ENCODE measurements at regions not wholly inside any gene's neighbourhood (a gene's known extent, or its start where the extent isn't known, plus 50 kb on each side); places are given as distances from the start of the nearest gene placed in this dataset.
"Not testable (repeated sequence)": the region's sequence is repeated elsewhere in the genome, so short reads cannot be mapped to it uniquely, and the experiment has no call there.

GRCh38 chr2:134004467-134004866 is 249.4 kb upstream of the MGAT5 start:
- DNase-seq (ENCODE audit: low read depth in 3 of 3, low spot score in 2 of 3), result no peak

GRCh38 chr2:134008837-134009236 is 245.0 kb upstream of the MGAT5 start:
- DNase-seq (ENCODE audit: low read depth in 3 of 3, low spot score in 2 of 3), result no peak

- no peak for DNase-seq (ENCODE audit: low read depth in 3 of 3, low spot score in 2 of 3)
These were observed 244.4 kb upstream of the MGAT5 start for GRCh38 chr2:134009440-134009839.

GRCh38 chr2:134009906-134010305 is 244.0 kb upstream of the MGAT5 start:
- not testable (repeated sequence) for DNase-seq (ENCODE audit: low read depth in 3 of 3, low spot score in 2 of 3)

GRCh38 chr2:134011936-134012586 is 241.8 kb upstream of the MGAT5 start:
- DNase-seq (ENCODE audit: low read depth in 3 of 3, low spot score in 2 of 3), result no peak

GRCh38 chr2:134014196-134014960 is 239.5 kb upstream of the MGAT5 start:
- no peak for DNase-seq (ENCODE audit: low read depth in 3 of 3, low spot score in 2 of 3)

GRCh38 chr2:134019871-134020270 is 234.0 kb upstream of the MGAT5 start:
- no peak for DNase-seq (ENCODE audit: low read depth in 3 of 3, low spot score in 2 of 3)

GRCh38 chr2:134020608-134021007 is 233.3 kb upstream of the MGAT5 start:
- no peak for DNase-seq (ENCODE audit: low read depth in 3 of 3, low spot score in 2 of 3)

GRCh38 chr2:134021830-134022524 is 231.9 kb upstream of the MGAT5 start:
- no peak for DNase-seq (ENCODE audit: low read depth in 3 of 3, low spot score in 2 of 3)

- no peak for DNase-seq (ENCODE audit: low read depth in 3 of 3, low spot score in 2 of 3)
These were observed 230.0 kb upstream of the MGAT5 start for GRCh38 chr2:134023854-134024253.

- no peak for DNase-seq (ENCODE audit: low read depth in 3 of 3, low spot score in 2 of 3)
These were observed 225.9 kb upstream of the MGAT5 start for GRCh38 chr2:134027980-134028379.

- no peak for DNase-seq (ENCODE audit: low read depth in 3 of 3, low spot score in 2 of 3)
These were observed 224.5 kb upstream of the MGAT5 start for GRCh38 chr2:134029418-134029817.

- no peak for DNase-seq (ENCODE audit: low read depth in 3 of 3, low spot score in 2 of 3)
These were observed 222.3 kb upstream of the MGAT5 start for GRCh38 chr2:134031539-134031938.

GRCh38 chr2:134035605-134036370 is 218.1 kb upstream of the MGAT5 start:
- DNase-seq (ENCODE audit: low read depth in 3 of 3, low spot score in 2 of 3), result no peak

GRCh38 chr2:134039912-134040581 is 213.8 kb upstream of the MGAT5 start:
- DNase-seq (ENCODE audit: low read depth in 3 of 3, low spot score in 2 of 3), result no peak

GRCh38 chr2:134040626-134041172 is 213.2 kb upstream of the MGAT5 start:
- DNase-seq (ENCODE audit: low read depth in 3 of 3, low spot score in 2 of 3), result not testable (repeated sequence)

GRCh38 chr2:134041877-134042276 is 212.0 kb upstream of the MGAT5 start:
- DNase-seq (ENCODE audit: low read depth in 3 of 3, low spot score in 2 of 3), result no peak

- DNase-seq (ENCODE audit: low read depth in 3 of 3, low spot score in 2 of 3), result not testable (repeated sequence)
These were observed 210.8 kb upstream of the MGAT5 start for GRCh38 chr2:134043028-134043427.

GRCh38 chr2:134052173-134052572 is 201.7 kb upstream of the MGAT5 start:
- DNase-seq (ENCODE audit: low read depth in 3 of 3, low spot score in 2 of 3), result no peak

GRCh38 chr2:134056173-134056572 is 197.7 kb upstream of the MGAT5 start:
- no peak for DNase-seq (ENCODE audit: low read depth in 3 of 3, low spot score in 2 of 3)

All from right renal cortex interstitium (tissue), 3 donors.